Posterior cingulate gyrus (tissue), 11 donors: ENCODE measurements at regions not wholly inside any gene's neighbourhood (a gene's known extent, or its start where the extent isn't known, plus 50 kb on each side); places are given as distances from the start of the nearest gene placed in this dataset.
"Not testable (repeated sequence)": the region's sequence is repeated elsewhere in the genome, so short reads cannot be mapped to it uniquely, and the experiment has no call there.

Experiments used
- DNase-seq, 10 donors: peaks; one replicate each; pipeline versions ENCODE4 v3.0.0 to v3.0.0-alpha.2; 2020 to 2021; ENCODE audit warnings: mixed read lengths in 3 of 10
- intact Hi-C: fragments of 100-400 bp; cut with DNase I; formaldehyde crosslinking; loops from one replicate; pipeline ENCODE4 v1.15.1; 2023

- DNase-seq = no peak
- intact Hi-C loops = no loop called here
These were observed 281.1 kb upstream of the KLF4 start for GRCh38 chr9:107770716-107771115.

GRCh38 chr9:107768224-107768623 lies 278.7 kb upstream of the KLF4 start:
- DNase-seq = no peak
- intact Hi-C loops = no loop called here

GRCh38 chr9:107767711-107768110 lies 278.1 kb upstream of the KLF4 start:
- intact Hi-C loops = no loop called here
- DNase-seq = no peak

DNA sequence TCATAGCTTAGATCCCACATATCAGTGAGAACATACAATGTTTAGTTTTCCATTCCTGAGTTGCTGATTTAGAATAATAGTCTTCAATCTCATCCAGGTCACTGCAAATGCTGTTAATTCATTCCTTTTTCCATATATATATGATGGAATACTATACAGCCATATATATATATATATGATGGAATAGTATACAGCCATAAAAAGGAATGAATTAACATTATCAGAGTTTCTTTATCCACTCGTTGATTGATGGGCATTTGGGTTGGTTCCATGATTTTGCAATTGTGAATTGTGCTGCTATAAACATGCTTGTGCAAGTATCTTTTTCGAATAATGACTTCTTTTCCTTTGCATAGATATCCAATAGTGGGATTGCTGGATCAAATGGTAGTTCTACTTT lies 273.9 kb upstream of the KLF4 start:
- DNase-seq, intact Hi-C loops: not testable (repeated sequence)

DNA sequence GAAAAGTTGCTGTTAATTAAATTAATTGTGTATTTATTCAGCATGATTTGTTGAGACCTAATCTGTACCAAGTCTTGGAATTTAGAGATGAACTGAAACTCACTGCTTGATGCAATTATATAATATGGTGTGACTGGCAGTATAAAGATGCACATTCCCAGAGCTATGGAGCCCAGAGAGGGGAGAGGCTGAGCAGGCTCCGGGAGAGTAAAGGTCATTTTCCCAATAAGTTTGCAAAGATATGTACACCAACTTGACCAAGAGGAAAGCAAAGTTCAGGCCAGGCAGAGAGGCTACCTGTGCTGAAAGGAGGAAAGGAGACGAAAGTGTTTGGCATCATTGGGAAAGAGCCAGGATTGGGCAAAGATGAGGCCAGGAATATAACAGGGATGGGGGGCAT lies 271.7 kb upstream of the KLF4 start:
- intact Hi-C loops = no loop called here
- DNase-seq = no peak

GRCh38 chr9:107760469-107761242 lies 271.1 kb upstream of the KLF4 start:
- intact Hi-C loops = no loop called here
- peak in 2 of 10 donors; percentile 12 to 37 for DNase-seq

DNA sequence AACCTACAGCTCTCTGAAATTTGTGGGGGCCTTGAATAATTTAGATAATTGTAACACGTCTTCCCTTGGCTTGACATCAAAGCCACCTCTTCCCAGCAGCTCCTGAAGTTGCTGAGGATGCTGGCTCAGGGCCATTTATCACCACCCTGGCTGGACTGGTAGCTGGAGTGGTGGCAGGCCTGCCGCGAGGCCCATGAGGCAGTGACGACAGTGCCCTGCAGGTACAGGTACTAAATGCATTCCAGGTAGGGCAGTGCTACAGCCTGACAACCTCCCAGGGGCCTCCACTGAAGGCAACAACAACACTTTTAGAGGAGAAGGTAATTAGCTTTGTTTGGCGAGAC lies 270.2 kb upstream of the KLF4 start:
- intact Hi-C loops = loop anchor here (10.0 kb wide), 1 partner anchor 675 kb away; no protein-coding TSS in a partner anchor
- peak in 1 of 10 donors; percentile 43 for DNase-seq

DNA sequence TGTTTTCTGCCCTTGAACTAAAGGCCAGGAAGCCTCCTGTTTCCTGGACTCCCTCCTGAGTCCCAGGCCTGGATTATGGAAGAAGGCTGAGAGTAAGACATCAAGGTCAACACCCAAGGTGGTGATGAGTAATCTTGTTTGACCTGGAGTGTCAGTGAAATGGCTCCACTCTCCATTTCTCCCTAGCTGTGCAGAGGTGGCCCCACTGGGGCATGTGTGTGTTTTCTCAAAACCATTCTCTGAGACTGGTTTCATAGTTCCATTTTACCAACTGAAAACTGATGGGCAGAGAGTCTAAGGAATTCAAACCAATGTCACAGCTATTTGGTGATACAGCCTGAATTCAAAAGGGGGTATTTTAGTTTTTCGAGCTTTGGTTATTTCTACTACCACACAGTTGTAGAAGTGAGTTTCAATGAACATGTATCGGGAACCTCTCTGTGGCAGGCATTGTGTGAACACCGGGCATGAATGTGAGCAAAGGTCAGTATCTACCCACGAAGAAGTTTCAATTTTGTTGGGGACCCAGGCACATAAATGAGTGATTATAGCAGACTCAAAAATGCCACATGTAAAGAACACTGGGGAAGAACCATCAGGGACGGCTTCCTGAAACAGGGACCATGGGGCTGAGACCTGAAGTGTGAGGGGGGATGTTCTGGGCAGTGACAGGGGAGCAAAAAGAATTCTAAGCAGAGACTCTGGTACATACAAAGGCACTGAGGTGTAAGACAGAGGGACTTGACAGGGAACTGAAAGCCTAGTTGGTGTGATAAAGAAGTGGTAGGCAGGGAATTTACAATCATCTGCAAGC lies 269.6 kb upstream of the KLF4 start:
- no peak for DNase-seq
- intact Hi-C loops = loop anchor here (10.0 kb wide), 1 partner anchor 676 kb away; no protein-coding TSS in a partner anchor

DNA sequence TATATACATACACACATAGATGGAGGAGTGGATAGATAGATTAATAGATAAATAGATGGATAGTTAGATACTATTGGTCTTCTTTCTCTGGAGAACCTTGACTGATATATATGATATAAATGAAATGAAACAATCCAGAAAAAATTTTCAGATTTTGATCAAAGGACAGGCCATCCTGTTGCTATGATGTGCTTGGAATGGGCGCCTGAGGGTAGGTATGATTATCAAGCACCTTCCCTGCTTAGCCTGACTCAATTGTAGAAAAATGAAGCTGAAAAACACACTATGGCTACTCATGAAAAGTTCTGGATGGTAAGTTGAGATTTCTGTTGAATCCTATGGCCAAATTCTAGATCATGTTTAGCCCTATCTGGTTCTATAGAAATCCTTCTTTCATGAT lies 266.5 kb upstream of the KLF4 start:
- DNase-seq = no peak
- intact Hi-C loops = loop anchor here (10.0 kb wide), 1 partner anchor 679 kb away; no protein-coding TSS in a partner anchor

GRCh38 chr9:107755246-107755645 lies 265.7 kb upstream of the KLF4 start:
- DNase-seq = no peak
- intact Hi-C loops = loop anchor here (10.0 kb wide), 1 partner anchor 680 kb away; no protein-coding TSS in a partner anchor

GRCh38 chr9:107751567-107752210 lies 262.1 kb upstream of the KLF4 start:
- no peak for DNase-seq
- intact Hi-C loops = loop anchor here (2.0 to 10.0 kb wide), 2 partner anchors 115 to 683 kb away; no protein-coding TSS in a partner anchor

- DNase-seq = peak; percentile 63 to 93 (median 74)
These were observed 261.4 kb upstream of the KLF4 start for GRCh38 chr9:107750741-107751566.

DNA sequence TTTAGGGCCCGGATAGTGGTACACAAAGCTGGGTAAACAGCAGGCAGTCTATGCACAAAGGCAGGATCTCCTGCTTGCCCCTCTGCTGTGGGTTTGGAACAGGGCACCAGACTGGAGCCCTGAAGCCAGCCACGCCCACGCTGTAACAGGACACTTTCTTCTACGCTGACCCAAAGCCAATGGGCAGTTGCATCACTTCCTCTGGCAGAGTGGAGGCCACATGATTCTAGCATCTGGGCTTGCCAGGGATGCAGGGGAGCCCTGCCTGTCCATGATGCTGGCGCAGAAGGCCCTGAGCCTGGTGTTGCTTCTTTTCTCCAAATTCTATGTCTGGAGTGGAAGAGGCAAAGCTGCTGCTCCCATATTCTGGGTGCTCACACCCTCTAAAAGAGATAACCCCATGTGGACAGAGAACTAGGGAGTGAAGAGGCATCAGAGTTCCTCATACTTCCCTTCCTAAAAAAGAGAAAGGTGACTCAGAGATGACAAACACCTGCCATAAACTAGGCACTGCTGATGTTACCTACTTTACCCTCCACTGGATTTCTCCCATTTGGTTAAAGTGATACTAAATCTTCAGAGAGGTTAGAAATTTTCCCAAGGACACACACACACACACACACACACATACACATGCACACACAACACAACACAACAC lies 260.3 kb upstream of the KLF4 start:
- peak; percentile 68 to 96 (median 80) for DNase-seq
- intact Hi-C loops = loop anchor here (2.0 to 10.0 kb wide), 3 partner anchors 113 to 685 kb away; partner anchors contain the start of gene KLF4

More at GRCh38 chr9:107750741-107751566, 261.4 kb upstream of the KLF4 start:
- intact Hi-C loops = loop anchor here (2.0 to 10.0 kb wide), 2 partner anchors 114 to 684 kb away; no protein-coding TSS in a partner anchor

GRCh38 chr9:107744873-107745272 lies 255.3 kb upstream of the KLF4 start:
- intact Hi-C loops = no loop called here
- DNase-seq = no peak

GRCh38 chr9:107742531-107743309 lies 253.2 kb upstream of the KLF4 start:
- DNase-seq = no peak
- intact Hi-C loops = no loop called here

- no peak for DNase-seq
- intact Hi-C loops = no loop called here
These were observed 250.8 kb upstream of the KLF4 start for GRCh38 chr9:107740088-107740980.

GRCh38 chr9:107739601-107740082 lies 250.1 kb upstream of the KLF4 start:
- intact Hi-C loops = no loop called here
- peak in 9 of 10 donors; percentile 8 to 91 (median 46) for DNase-seq
